ENCODE measurements at regions not wholly inside any gene's neighbourhood (a gene's known extent, or its start where the extent isn't known, plus 50 kb on each side); places are given as distances from the start of the nearest gene placed in this dataset.
A peak's percentile ranks its signal among the peaks of the same experiment; 100 is the strongest.
"Not testable (repeated sequence)": the region's sequence is repeated elsewhere in the genome, so short reads cannot be mapped to it uniquely, and the experiment has no call there.

- no peaks in the 10 kb centered on the region for H3K36me3 ChIP-seq
- H3K27ac ChIP-seq (replicated peaks) = no peak overlapping the region
- DNase-seq = no peak
- TF ChIP-seq, protein P1, sequence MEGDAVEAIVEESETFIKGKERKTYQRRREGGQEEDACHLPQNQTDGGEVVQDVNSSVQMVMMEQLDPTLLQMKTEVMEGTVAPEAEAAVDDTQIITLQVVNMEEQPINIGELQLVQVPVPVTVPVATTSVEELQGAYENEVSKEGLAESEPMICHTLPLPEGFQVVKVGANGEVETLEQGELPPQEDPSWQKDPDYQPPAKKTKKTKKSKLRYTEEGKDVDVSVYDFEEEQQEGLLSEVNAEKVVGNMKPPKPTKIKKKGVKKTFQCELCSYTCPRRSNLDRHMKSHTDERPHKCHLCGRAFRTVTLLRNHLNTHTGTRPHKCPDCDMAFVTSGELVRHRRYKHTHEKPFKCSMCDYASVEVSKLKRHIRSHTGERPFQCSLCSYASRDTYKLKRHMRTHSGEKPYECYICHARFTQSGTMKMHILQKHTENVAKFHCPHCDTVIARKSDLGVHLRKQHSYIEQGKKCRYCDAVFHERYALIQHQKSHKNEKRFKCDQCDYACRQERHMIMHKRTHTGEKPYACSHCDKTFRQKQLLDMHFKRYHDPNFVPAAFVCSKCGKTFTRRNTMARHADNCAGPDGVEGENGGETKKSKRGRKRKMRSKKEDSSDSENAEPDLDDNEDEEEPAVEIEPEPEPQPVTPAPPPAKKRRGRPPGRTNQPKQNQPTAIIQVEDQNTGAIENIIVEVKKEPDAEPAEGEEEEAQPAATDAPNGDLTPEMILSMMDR (IDR thresholded peaks at IDR 0.05; ENCODE audit: borderline replicate concordance) = no peak
- H3K4me3 ChIP-seq = no peak overlapping the region
- H3K9me3 ChIP-seq (replicated peaks) = no peaks in the 10 kb centered on the region
- peaks cover 50% of the 10 kb centered on the region for H3K27me3 ChIP-seq (ENCODE audit: low read depth)
- H3K4me1 ChIP-seq = peaks cover 17% of the 10 kb centered on the region
- intact Hi-C loops (cut with micrococcal nuclease) = no loop called here
Observed at GRCh38 chr1:212512816-212513559, 80.3 kb downstream of the NENF start.

GRCh38 chr1:212513586-212513985 lies 80.9 kb downstream of the NENF start:
- Histone ChIP-seq H3K27me3 (ENCODE audit: low read depth) (peaks cover 50% of the 10 kb centered on the region), H3K27ac (replicated peaks) (no peak overlapping the region), H3K36me3 (no peaks in the 10 kb centered on the region), H3K4me3 (peak overlapping the region; percentile 39), H3K4me1 (peaks cover 17% of the 10 kb centered on the region), H3K9me3 (replicated peaks) (no peaks in the 10 kb centered on the region)
- TF ChIP-seq, protein P1 (IDR thresholded peaks at IDR 0.05; ENCODE audit: borderline replicate concordance) = no peak
- no peak for DNase-seq
- intact Hi-C loops (cut with micrococcal nuclease) = no loop called here

GRCh38 chr1:212514056-212514614 lies 81.4 kb downstream of the NENF start:
- Histone ChIP-seq H3K36me3 (no peaks in the 10 kb centered on the region), H3K27me3 (ENCODE audit: low read depth) (peaks cover 50% of the 10 kb centered on the region), H3K4me1 (peaks cover 21% of the 10 kb centered on the region), H3K4me3 (peak overlapping the region; percentile 39), H3K27ac (replicated peaks) (no peak overlapping the region), H3K9me3 (replicated peaks) (no peaks in the 10 kb centered on the region)
- intact Hi-C loops (cut with micrococcal nuclease) = no loop called here
- TF ChIP-seq, protein P1 (IDR thresholded peaks at IDR 0.05; ENCODE audit: borderline replicate concordance) = peak; percentile 15
- peak; percentile 41 for DNase-seq

DNA sequence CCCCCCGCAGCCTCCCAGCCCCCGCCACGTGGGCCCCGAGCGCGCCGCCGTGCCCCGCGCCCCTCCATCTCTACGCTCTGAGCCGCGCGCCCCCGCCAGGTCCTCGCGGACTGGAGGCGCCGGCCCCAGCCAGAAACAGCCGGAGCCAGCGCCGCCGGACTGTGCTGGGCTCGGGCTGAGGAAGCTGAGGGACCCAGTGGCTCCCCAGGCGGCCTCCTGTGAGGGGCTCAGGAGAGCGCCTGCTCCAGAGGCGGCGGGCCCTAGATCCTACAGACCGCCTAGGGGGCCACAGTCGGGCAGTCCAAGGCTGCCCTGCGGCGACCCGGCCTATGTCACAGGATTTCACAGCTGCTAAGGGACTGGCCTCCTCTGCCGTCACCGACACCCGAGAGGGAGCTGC lies 82.1 kb downstream of the NENF start:
- no peak for DNase-seq
- Histone ChIP-seq H3K4me3 (peak overlapping the region; percentile 39), H3K36me3 (no peaks in the 10 kb centered on the region), H3K9me3 (replicated peaks) (no peaks in the 10 kb centered on the region), H3K27me3 (ENCODE audit: low read depth) (peaks cover 50% of the 10 kb centered on the region), H3K4me1 (peaks cover 22% of the 10 kb centered on the region), H3K27ac (replicated peaks) (no peak overlapping the region)
- intact Hi-C loops (cut with micrococcal nuclease) = no loop called here
- TF ChIP-seq, protein P1 (IDR thresholded peaks at IDR 0.05; ENCODE audit: borderline replicate concordance) = no peak

- H3K4me3 ChIP-seq = no peak overlapping the region
- H3K27me3 ChIP-seq (ENCODE audit: low read depth) = peaks cover 50% of the 10 kb centered on the region
- DNase-seq = no peak
- H3K9me3 ChIP-seq (replicated peaks) = no peaks in the 10 kb centered on the region
- no peak overlapping the region for H3K27ac ChIP-seq (replicated peaks)
- no peaks in the 10 kb centered on the region for H3K36me3 ChIP-seq
- TF ChIP-seq, protein P1 (IDR thresholded peaks at IDR 0.05; ENCODE audit: borderline replicate concordance) = no peak
- H3K4me1 ChIP-seq = peaks cover 22% of the 10 kb centered on the region
- intact Hi-C loops (cut with micrococcal nuclease) = no loop called here
Observed at GRCh38 chr1:212515329-212515760, 82.6 kb downstream of the NENF start.

- H3K36me3 ChIP-seq; intact Hi-C loops (cut with micrococcal nuclease); H3K27ac ChIP-seq (replicated peaks); DNase-seq; H3K4me3 ChIP-seq; H3K9me3 ChIP-seq (replicated peaks): not testable (repeated sequence)
- peaks cover 48% of the 10 kb centered on the region for H3K27me3 ChIP-seq (ENCODE audit: low read depth)
- peaks cover 22% of the 10 kb centered on the region for H3K4me1 ChIP-seq
Observed at GRCh38 chr1:212516012-212516411, 83.3 kb downstream of the NENF start.

Data from left ventricle myocardium inferior (tissue), 1 donor.